NCI-H146 (cell line): ENCODE measurements at regions not wholly inside any gene's neighbourhood (a gene's known extent, or its start where the extent isn't known, plus 50 kb on each side); places are given as distances from the start of the nearest gene placed in this dataset.

Experiments
- DNase-seq: peaks from one replicate; lab custom pipeline; 2025; lab: John Stamatoyannopoulos, UW

DNA sequence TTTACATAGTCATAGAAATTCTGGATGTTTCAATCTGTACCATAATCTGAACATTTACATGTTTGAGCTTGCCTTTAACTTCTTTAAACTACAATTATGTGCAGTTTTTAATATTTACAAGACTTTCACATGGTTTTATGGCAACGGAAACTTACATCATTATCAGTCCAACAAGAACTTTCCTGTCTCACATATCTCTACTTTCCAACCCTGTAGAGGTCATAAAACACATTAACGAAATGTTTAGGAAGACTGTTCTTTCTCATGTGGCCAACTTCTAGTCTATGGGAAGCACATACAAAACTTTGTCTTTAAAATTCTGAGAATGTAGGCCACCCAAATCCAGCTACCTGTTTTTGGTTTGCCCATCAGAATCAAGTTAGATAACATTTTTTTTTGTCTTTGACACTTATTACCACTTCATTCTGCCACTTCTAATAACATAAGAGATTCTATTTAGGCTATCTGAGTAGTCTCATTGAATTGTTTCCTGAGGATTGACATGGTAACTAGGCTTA lies 693.2 kb downstream of the KCNJ3 start:
- no peak for DNase-seq

DNA sequence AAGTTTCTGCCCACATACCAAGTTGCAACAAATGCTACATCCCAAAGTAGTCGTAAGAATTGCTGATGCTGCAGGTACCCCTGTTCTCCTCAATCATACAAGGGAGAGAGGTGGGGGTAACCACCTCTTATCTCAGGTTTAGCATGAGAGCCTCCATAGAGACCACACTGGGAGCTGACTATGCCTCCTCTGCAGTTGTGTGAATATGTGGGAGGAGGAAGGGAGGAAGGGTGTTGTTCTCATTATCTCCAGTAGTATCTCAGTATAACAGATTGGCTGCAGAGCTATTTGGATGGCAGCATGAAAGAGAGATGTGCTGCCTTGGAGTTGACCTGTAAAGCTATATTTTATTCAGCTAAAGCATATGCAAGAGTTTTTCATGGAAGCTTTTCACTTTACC lies 690.7 kb downstream of the KCNJ3 start:
- no peak for DNase-seq

DNA sequence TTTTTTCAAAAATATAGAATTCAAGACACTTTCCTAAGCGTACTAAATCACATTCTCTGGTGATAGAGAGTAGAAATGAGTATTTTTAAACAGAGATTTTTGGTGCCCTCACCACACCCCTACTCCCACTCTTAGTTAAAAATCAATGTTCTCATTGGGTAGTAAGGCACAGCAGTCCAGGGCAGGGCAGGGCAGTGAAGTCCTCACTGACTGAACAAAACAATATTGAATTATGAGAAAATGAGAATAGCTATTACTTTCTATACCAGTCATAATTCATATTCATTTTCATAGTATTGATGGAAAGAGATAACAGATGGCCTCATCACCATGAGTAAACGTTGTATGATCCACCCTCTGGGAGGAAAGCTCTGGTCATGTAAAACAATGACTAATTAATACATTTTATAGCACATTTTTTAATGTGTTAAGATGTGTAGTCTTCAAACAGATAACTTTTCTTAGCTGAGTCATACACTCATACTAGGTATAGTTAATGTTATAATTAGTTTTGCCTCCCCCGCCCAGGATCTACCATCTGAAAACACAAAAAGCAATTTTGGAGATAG lies 686.1 kb downstream of the KCNJ3 start:
- no peak for DNase-seq

DNA sequence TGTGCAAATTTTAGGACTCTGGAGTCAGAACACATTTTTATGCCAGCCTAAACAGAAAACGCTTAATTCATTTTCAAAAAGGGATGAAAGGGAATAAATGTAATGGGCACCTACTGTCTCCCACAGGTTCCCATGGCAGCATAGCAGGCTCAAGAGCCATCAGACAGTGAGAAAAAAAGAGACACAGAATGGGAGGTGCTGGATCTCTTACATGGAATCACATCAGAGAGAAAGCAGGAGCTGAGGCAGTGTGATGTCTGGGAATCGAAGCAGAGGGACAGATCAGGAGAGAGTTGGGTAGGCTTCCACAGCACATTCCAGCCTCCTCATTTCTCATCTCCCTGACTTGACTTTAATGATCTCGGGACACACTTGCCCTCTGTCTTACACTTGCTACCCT lies 684.3 kb downstream of the KCNJ3 start:
- DNase-seq: peak; percentile 73

DNA sequence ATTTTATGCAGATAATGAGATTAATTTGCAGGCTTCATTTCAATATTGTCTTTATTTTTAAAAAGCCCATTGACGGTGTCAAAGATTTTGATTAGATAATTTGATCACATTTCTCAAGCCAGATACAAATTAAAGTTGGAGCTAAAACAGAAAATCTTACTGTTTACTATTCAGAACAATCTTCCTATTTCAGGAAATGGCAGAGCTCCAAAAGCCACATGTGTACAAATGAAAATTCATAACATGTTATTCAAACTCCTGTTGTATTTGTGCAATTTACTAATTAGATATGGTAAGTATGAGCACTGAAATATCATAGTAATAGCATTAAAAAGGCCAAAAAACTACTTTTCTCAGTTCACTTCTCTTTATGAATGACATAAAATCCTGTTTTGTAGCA lies 682.9 kb downstream of the KCNJ3 start:
- no peak for DNase-seq

DNA sequence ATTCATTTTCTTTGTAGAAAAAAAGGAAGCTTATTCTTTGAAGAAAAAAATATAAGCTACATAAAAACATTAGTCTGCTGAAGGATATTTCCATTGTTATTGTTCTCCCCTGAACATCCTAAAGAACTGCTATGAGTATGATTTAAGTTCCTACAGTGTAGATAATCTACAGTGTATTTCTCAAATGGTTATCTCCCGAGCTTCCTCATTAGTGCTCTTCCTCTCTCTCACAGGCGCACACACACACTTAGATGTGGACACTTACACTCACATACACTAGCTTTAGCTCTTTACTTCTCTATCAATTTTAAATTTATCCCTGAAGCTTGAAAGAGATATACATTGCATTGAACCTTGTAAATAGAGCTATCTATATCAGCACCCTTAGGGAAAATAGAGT lies 681.0 kb downstream of the KCNJ3 start:
- no peak for DNase-seq

DNA sequence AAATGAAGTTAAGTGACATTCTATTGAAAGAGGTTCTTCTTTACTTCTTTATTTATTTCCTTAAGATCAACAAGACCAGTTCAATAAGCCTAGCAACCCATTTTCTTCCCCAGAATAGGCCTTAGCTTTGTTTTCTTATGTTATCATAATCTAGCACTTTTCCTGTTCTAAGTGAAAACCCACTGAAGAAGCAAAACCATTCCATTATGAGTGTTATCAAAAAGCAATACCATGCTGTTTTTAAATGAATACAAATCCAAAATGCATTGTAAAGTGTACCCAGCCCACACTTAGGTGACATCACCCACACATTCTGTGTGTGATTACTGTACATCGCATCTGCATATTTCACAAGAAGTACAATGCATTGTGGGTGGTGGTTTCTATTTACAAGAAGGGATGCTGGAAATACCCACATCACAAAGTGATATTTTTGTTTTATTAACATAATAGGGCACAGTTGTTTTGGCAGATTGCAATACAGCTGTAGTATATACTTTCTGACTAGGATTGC lies 679.5 kb downstream of the KCNJ3 start:
- DNase-seq: peak; percentile 4

DNA sequence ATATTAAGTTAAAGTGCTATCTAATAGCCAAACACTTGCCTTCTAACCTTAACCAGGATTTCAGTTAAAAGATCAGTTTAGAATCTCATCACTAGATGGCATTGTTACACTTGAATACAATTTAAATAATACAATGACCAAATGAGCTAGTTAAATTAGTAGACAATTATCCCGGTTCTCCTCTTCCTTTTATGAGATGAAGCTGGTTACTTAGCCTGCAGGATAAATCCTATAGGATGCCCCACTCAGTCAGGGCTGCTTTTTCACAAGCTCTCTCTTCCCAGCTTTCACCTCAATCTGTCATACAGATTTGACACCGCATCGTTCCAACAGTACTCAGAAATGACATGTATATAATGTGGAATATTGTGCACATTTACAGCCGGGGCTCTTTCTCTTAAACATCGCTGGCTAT lies 678.8 kb downstream of the KCNJ3 start:
- DNase-seq: peak; percentile 52

DNA sequence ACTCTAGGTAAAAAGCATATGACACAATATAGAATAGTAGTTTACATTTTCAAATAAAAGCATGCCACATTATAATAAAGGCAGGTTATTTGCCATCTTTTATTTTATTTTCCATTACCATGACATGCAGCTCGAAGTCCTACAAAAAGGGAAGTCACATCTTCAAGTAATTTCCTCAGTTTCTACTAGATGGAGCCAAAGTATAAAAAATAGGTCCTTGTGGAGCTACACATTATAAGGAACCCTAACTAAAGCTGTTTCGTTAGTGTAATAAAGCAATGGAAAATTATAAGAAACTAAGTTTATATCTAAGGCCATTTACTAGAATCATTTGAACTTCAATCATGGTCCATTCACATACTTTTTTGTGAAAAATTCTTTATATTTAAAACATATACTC lies 674.5 kb downstream of the KCNJ3 start:
- DNase-seq: peak; percentile 4

DNA sequence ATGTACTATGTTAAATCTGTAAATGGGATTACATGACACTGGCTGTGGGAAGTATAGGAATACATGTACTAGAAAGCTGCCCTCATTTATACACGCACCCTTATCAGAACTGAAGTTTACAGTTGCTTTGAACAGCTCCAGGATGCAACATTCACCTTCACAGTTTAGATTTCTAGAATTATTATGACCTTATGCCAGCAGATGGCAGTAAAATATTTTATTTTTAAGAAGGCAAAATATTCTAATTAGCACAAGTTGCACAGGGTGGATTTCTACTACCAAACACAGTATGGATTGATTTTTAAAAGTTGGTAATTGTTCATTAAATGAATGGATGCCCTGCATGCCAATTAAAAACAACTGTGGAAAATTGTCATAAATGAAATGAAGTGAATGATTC lies 670.4 kb downstream of the KCNJ3 start:
- peak; percentile 7 for DNase-seq

DNA sequence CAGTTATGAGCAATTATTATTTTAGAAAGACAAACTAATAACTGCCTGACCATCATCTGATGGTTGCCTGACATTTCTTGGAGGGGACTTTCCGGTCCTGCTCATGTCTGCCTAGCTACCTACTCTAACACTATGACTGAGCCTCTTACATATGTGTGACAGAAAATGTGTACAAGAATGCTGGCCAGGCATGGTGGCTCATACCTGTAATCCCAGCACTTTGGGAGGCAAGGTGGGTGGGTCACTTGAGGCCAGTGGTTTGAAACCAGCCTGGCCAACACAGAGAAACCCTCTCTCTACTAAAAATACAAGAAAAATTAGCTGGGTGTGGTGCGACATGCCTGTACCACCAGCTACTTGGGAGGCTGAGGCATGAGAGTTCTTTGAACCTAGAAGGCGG lies 666.3 kb downstream of the KCNJ3 start:
- no peak for DNase-seq

DNA sequence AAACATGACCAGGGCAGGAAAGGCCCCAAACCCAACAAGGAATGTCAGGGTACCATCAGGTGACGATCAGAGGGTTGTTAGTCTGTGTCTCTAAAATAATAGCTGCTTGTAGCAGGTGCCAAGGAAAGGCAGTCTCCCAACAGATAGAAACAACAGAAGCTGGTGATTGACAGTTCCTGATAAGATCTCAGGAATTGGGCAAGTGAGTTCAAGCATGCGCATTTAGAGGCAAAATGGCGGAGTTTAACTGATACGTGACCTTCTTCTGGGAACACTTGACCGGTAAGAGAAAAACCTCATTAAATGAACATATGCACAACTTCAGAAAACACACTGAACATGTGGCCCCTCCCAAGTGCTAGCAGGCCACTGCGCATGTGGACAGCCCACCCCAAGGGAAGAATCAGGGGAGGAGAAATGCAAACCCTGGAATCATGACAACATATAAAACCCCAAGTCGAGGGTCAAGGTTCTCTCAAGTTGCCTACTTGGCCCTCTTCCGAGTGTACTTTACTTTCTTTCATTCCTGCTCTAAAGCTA lies 664.9 kb downstream of the KCNJ3 start:
- no peak for DNase-seq

DNA sequence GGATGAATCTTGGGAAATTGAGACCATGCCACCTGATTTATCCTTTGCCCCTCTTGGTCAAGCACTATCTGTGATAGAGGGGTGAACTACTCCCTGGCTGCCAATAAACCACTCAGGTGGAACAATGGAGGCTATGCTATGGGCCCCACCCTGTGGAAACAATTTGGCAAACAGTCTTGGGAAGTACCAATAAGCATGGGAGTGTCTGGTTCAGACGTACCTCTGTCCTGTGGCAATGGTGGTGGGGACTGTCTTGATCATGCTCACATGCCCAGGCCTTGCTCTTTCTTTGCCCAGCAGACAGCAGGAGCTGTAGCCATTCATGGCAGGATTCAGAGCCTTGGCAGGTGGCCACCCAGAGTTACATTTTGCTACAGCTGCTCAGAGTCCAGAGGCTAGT lies 658.7 kb downstream of the KCNJ3 start:
- DNase-seq: no peak

DNA sequence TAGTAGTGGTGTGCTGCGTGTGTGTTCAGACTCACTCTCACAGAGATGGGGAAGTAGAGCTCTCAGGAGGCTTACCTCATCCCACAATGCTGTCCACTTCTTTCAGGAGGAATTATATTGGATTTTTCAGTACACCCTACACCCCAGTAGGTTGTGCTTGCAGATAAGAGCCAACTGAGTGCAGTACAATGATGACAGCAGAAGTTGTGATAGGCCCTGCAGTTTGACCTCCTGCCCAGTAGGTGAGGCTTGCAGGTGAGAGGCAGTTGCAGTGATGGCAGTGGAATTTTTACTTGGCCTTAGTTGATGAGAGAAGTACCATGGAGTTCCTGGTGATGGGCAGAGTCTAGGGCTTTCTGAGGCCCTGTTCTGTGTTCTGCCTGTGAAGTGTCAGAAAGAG lies 657.8 kb downstream of the KCNJ3 start:
- DNase-seq: no peak

DNA sequence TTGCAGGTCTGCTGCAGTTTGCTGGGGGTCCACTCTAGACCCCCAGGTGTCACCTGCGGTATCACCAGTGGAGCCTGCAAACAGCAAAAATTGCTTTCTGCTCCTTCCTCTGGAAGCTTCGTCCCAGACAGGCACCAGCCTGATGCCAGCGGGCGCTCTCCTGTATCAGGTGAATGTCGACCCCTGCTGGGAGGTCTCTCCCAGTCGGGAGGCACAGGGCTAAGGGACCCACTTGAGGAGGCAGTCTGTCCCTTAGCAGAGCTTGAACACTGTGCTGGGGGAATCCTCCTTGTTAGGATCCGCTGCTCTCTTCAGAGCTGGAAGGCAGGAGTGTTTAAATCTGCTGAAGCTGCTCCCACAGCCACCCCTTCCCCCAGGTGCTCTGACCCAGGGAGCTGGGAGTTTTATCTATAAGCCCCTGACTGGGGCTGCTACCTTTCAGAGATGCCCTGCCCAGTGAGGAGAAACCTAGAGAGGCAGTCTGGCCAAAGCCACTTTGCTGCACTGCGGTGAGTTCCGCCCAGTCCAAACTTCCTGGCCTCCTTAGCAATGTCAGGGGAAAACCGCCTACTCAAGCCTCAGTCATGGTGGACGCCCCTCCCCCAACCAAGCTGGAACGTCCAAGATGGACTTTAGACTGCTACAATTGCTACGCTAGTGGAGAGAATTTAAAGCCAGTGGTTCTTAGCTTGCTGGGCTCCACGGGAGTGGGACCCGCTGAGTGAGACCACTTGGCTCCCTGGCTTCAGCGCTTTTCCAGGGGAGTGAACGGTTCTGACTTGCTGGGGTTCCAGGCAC lies 652.5 kb downstream of the KCNJ3 start:
- DNase-seq: no peak

DNA sequence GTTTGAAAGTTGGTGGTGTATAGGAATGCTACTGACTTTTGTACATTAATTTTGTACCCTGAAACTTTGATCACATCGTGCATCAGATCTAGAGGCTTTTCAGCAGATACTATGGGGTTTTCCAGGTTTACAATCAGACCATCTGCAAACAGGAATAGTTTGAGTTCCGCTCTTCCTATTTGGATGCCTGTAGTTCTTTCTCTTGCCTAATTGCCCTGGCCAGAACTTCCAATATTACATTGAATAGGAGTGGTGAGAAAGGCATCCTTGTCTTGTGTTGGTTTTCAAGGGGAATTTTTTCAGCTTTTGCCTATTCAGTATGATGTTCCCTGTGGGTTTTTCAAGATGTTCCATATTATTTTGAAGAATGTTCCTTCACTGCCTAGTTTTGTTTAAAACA lies 633.5 kb downstream of the KCNJ3 start:
- DNase-seq: no peak

DNA sequence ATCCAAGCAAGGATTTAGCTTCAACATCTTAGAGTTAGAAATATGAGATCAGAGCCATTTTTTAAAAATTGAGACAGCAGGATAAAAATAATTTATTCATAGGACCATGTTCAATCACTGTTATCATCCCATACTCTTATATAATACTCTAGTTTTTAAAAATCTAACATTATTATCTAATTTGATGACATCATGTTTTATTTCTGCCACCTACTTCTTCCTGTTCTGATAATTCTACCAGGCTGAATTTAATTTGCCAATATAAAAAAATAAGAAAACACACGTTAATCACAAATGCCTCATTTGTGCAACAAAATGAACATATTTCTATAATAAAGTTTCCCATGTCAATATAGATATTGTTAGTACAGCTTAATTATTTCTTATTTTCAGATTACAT lies 621.7 kb downstream of the KCNJ3 start:
- no peak for DNase-seq

DNA sequence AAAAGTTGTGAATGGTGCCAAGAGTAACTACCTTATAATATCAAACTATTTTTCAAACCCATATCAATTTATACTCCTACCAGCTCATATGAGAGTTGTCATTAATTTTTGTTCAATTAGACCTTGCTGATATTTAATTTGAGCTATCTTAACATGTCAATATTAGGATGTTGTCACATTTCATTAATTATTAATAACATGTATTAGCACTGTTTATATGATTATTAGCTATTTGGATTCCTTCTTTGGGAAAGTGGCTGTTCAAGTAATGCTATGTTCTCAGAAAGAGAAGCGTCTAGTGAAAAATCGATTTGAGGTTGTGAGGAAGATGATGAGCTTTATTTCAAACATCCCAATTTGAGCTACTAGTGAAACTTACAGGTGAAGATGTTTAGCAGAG lies 620.2 kb downstream of the KCNJ3 start:
- DNase-seq: no peak

DNA sequence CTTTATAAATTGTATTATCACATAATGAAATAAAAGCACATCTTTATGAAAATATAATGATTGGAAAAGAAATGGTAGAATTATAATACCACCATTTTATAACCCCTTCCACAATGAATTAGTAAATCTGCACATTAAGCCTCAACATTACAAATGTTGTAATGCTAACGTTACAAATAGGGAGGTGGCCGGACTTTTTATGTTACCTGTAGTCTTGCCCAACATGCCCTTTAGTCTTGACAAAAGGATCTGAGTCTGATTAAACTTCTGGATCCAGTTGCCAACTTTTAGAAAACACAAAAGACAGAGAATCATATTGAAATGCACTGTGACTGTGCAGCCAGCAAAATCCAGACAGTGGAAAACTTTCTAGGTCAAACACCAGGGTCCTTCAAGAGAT lies 617.3 kb downstream of the KCNJ3 start:
- no peak for DNase-seq

DNA sequence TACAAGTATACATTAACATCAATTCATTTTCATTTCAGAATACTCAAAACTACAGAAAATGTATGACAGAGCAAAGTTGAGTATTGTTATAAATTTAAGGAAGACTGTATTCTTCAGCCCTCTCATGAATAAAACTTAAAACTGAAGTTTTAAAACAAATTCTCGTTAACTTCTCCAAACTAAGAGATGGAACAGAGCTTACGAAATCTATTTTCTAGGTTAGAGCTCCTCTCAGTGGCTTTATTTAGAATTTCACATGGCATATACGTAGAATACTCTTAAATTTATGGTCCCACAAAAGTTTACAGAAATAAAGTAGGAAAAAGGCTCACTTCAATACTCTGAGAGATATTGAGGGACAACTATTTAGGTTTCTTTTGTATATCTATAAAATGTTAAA lies 612.1 kb downstream of the KCNJ3 start:
- peak; percentile 11 for DNase-seq

DNA sequence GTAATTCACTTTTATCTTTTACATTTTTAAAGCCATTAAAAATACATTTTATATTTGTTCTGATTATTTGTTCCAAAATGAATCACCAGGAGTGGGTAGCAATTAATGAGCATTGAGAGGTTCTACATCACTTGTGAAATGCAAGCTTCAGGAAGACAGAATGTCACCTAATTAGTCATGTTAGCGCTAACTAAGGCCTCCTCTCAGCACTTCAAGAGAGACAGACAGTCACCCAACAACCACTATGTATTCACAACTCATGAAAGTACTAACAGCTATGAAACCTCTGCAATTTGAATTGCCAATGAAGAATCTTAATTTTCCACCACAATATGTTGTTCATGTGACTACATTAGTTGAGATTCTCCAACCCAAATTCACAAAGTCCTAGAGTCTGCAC lies 611.0 kb downstream of the KCNJ3 start:
- DNase-seq: no peak

DNA sequence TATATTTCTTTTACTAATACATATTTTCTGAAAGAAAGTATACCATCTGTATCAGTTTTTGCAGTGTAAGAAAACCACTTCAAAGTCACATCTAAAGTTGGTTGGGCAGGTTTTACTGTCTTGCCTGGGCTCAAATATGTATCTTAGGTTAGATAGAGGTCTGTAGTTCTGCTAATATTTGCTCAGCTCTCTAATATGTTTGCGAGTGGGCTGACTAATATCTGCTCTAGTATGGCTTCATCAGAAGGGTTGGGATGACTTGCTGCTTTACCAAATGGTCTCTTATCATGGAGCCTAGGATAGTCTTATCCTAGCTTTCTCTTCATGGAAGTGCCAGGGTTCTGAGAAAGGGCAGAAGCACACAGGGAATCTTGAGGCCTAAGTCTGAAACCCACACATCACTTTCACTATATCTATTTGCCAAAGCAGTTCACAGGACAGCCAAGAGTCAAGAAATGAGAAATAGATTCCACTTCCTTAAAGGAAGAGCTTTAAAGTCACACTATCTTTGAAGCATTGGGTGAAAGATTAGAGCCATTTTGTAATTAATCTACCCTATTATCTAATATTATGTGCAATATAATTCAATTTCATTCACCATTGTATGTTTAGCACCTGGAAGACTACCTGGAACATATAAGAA lies 610.0 kb downstream of the KCNJ3 start:
- peak; percentile 32 for DNase-seq

DNA sequence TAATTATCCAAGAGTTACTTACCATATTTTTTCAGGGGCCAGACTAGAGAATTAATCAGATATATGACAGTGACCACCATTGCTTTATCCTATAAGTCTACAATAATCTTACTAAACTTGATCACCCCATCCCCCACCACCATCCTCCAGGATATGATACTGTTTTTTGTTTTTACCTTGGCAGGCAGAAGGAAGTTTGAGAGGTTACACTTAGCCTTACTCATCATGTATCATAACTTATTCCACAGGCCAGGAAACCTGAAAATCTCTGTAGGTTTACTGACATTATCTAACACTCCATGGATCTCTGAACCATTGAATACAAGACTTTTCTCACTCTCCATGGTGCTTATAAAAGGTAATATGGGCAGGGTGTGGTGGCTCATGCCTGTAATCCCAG lies 602.7 kb downstream of the KCNJ3 start:
- DNase-seq: no peak
